ENCODE measurements at regions not wholly inside any gene's neighbourhood (a gene's known extent, or its start where the extent isn't known, plus 50 kb on each side); places are given as distances from the start of the nearest gene placed in this dataset.

DNA sequence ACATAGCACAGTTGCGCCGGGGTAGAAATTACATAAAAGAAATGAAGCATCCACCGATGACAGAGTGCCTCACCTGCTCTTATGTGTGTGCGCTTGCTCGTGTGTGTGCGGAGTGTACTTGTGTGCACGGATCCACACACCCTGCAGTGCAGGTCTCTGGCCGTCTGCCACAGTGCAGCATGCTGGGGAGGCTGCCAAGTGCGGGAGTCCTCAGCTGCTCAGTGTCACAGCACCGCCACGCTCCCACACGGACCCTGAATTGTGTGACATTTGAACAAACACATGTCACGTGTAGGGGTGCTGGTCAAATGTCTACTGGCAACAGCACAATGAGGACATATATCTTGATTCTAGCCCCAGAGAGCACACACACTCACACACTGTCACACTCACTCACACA, 243.0 kb upstream of the MYOCD start:
- Mint-ChIP-seq H3K27ac (no peak overlapping the region), H3K27me3 (no peaks in the 10 kb centered on the region), H3K4me1 (no peaks in the 10 kb centered on the region), H3K4me3 (no peak overlapping the region), H3K9me3 (peaks cover 16 to 39% of the 10 kb centered on the region in 2 donors)
- ATAC-seq (no peak), DNase-seq (no peak)

DNA sequence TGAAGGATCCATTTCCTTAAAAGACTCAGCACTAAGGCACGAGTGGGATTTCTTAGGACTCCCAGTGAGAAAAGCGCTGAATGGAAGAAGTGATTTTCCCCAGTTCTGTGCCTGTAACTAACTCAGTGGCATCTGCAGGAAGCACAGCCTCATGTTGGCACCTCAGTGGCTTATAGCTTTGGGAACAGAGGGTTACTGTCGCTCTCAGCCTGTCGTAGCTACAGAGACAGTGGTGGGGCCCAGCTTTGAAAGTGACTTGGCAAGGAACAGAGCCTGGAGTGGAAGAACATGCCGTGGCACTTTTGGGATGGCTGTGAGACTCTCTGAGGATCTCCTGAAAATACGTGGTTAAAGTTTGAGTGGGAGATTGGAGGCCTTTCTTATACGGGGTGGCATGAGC, 242.4 kb upstream of the MYOCD start:
- Mint-ChIP-seq H3K27ac (no peak overlapping the region), H3K4me1 (no peaks in the 10 kb centered on the region)

DNA sequence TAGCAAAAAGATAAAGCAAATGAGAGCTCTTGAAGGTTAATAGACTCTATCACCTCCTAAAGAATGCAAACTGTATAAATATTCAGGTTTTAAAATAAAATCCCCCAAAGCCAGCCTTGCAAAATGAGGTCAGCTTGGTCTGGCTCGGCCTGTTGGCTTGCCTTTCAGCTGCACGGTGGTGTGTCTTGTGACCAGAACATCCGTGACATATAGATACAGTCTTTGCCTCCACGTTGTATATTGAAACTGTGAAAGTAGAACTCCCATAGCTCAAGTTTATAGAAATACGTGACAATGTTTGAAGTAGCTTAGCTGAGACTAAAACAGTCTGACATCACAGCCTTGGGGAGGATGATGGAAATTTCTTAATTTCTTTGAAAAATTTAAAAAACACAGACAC, 236.6 kb upstream of the MYOCD start:
- H3K4me1 Mint-ChIP-seq: no peaks in the 10 kb centered on the region
- DNase-seq: no peak
- H3K27me3 Mint-ChIP-seq: no peaks in the 10 kb centered on the region
- peaks cover 18 to 49% of the 10 kb centered on the region in 2 donors for H3K9me3 Mint-ChIP-seq
- no peak overlapping the region for H3K4me3 Mint-ChIP-seq
- ATAC-seq: no peak
- no peak overlapping the region for H3K27ac Mint-ChIP-seq

More for the DNA sequence above, 242.4 kb upstream of the MYOCD start:
- no peaks in the 10 kb centered on the region for H3K27me3 Mint-ChIP-seq
- DNase-seq (no peak), ATAC-seq (no peak)
- H3K9me3 Mint-ChIP-seq: peaks cover 16 to 43% of the 10 kb centered on the region in 2 donors
- no peak overlapping the region for H3K4me3 Mint-ChIP-seq

DNA sequence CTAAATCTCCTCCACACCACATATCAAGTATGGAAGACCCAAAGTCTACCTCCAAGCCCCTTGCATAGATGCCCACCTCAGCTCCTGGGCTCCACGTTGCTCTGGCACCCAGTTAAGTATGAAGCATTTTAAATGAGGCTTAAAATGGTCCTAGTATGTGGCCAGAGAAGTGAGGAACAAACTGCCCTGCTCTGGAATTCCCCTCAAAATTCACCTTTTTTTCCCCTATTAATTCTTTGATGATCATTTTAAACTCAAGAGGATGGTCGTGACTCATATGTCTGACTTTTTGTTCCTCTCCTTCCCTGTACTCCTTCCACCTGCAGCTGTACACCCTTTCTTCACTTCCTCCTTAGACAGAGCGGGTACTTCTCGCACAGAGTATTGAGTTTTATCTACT, 234.5 kb upstream of the MYOCD start:
- H3K27me3 Mint-ChIP-seq: no peaks in the 10 kb centered on the region
- peaks cover 12 to 39% of the 10 kb centered on the region in 2 donors for H3K9me3 Mint-ChIP-seq
- no peak for ATAC-seq
- H3K27ac Mint-ChIP-seq: no peak overlapping the region
- no peak overlapping the region for H3K4me3 Mint-ChIP-seq
- DNase-seq: no peak
- H3K4me1 Mint-ChIP-seq: no peaks in the 10 kb centered on the region

DNA sequence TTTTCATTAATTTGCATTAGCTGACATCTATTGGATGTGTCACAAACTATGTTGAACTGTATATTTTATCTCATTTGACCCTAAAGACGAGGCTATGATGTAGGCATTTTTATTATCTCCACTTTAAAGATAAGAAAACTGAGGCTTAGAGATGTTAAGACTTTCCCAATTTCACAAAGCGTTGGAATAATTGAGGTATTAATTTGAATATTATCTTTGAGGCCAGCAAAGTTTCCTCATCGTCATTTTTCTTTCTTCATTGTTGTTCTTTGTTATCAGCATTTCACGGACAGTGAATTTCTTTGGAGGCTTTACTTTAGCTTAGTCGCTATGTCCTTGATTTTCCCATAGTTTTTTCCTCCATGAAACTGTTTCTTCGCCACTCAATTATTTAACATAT, 227.5 kb upstream of the MYOCD start:
- no peak for ATAC-seq
- H3K9me3 Mint-ChIP-seq: peaks cover 9 to 30% of the 10 kb centered on the region in 2 donors
- no peak overlapping the region for H3K27ac Mint-ChIP-seq
- H3K4me3 Mint-ChIP-seq: no peak overlapping the region
- no peaks in the 10 kb centered on the region for H3K27me3 Mint-ChIP-seq
- H3K4me1 Mint-ChIP-seq: no peaks in the 10 kb centered on the region
- no peak for DNase-seq

DNA sequence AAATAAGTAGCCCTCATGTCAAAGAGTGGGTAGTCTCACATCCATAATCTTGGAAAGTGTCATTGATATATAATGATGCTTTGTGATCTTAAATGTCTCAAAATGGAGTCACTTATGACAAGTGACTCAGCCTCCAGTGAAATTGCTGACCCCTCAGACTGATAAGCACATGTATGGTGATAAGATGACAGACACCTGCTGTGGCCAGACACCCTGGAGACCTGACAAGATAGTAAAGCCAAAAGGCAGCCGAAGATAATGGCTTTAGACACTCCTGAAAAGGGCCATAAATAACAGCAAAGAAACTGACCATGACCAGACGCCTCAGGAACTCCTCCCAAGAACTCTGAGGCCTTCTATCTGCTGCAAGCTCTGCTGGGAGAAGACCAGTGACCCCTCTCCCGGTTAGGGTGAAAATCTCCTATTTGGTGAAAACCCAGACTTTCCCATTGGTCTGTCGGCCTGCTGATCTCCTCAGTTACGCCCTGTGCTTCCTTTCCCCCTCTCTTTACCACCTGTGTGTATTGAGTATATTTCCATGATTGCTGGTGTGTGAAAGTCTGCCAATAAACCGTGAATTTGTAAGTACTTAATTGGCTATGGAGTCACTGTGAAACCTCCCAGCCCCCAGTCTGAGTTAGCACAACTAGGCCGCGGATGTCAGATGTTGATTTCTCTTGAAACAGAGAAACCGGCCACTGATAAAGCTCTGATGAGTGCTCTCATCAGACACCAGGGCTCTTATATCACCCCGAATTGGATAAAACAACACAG, 226.7 kb upstream of the MYOCD start:
- Mint-ChIP-seq H3K4me3 (no peak overlapping the region), H3K4me1 (no peaks in the 10 kb centered on the region), H3K27ac (no peak overlapping the region), H3K9me3 (peaks cover 9 to 28% of the 10 kb centered on the region in 2 donors), H3K27me3 (no peaks in the 10 kb centered on the region)
- DNase-seq: no peak
- ATAC-seq: no peak

DNA sequence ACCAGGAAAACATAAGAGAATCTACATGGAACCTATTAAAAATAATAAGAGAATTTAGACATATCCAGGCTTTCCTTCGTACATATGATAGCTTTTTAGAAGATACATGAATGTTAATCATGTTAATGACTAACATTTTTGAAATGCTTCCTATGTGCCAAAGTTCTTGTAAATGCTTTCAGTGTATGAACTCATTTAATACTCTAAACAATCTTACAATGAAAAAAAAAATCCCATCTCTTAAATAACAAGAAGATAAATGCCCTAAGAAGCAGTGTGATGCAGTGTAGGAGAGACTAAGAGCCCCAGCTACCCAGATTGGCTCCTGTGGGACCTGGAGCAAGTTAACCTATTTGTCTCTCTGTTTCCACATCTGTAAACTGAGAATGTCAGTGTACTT, 220.4 kb upstream of the MYOCD start:
- ATAC-seq (no peak), DNase-seq (no peak)
- H3K4me1 Mint-ChIP-seq: no peaks in the 10 kb centered on the region
- no peaks in the 10 kb centered on the region for H3K27me3 Mint-ChIP-seq
- no peak overlapping the region for H3K4me3 Mint-ChIP-seq
- H3K27ac Mint-ChIP-seq: no peak overlapping the region
- H3K9me3 Mint-ChIP-seq: peaks cover 11 to 21% of the 10 kb centered on the region in 2 donors

DNA sequence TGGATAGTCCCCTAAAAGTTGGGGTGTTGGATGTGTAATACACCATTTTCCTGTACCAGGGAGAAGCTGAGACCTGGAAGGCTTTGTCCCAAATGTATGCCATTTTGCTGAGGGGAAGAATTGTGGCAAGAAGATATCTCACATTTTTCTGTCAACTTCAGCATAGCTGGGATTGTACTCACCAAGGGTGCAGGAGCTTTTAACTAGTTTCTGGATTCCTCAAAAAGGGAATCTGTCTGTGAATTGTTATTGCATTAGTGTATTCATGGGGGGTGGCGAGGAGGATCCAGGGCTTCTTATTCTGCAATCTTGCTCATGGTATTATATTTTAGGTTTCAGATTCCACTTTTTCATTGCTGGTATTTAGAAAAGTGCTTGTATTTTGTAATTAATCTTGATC, 208.2 kb upstream of the MYOCD start:
- no peaks in the 10 kb centered on the region for H3K4me1 Mint-ChIP-seq
- no peak overlapping the region for H3K4me3 Mint-ChIP-seq
- H3K9me3 Mint-ChIP-seq: peaks cover 13 to 19% of the 10 kb centered on the region in 2 donors
- ATAC-seq (no peak), DNase-seq (no peak)
- no peaks in the 10 kb centered on the region for H3K27me3 Mint-ChIP-seq
- H3K27ac Mint-ChIP-seq: no peak overlapping the region

DNA sequence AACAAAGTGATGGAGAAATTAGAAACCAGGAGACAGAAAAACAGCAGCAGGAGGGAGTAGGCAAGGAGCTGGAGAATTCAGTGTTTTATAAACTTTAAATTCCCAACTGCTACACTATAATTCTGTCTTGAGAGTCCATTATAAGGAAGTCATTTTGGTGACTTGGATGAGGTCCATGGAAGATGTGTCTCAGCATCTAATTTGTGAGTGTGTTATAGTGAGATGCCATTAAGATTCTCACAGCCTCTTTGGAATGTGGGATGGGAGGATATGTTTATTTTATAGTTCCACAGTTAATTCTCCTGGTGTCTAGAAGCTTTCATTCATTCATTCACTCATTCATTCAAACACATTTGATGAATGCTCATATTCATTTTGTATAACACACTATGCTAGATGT, 206.0 kb upstream of the MYOCD start:
- H3K27me3 Mint-ChIP-seq: no peaks in the 10 kb centered on the region
- H3K4me3 Mint-ChIP-seq: no peak overlapping the region
- H3K4me1 Mint-ChIP-seq: no peaks in the 10 kb centered on the region
- DNase-seq (no peak), ATAC-seq (no peak)
- H3K9me3 Mint-ChIP-seq: peaks cover 13 to 27% of the 10 kb centered on the region in 2 donors
- H3K27ac Mint-ChIP-seq: no peak overlapping the region

DNA sequence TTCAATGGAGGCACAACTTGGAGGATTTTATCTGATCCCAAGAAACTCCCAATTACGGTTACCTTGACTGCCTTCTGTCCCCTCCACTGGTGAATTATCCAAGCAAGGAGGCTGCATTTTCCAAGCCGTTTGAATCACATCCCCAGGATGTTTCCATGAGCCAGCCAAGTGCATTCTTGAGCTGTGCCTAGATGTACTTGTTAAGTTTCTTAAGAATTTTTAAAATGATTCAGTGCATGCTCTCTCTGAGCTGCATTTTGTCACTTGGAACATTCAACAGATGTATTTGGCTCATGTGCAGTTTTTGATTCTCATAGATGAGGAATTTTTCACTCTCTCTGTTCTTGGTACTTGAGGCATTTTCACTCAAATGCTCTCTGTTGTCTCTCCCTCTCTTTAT, 202.6 kb upstream of the MYOCD start:
- H3K4me3 Mint-ChIP-seq: no peak overlapping the region
- no peaks in the 10 kb centered on the region for H3K4me1 Mint-ChIP-seq
- no peaks in the 10 kb centered on the region for H3K27me3 Mint-ChIP-seq
- no peak overlapping the region for H3K27ac Mint-ChIP-seq
- DNase-seq (no peak), ATAC-seq (no peak)
- peaks cover 5 to 8% of the 10 kb centered on the region in 2 donors for H3K9me3 Mint-ChIP-seq

DNA sequence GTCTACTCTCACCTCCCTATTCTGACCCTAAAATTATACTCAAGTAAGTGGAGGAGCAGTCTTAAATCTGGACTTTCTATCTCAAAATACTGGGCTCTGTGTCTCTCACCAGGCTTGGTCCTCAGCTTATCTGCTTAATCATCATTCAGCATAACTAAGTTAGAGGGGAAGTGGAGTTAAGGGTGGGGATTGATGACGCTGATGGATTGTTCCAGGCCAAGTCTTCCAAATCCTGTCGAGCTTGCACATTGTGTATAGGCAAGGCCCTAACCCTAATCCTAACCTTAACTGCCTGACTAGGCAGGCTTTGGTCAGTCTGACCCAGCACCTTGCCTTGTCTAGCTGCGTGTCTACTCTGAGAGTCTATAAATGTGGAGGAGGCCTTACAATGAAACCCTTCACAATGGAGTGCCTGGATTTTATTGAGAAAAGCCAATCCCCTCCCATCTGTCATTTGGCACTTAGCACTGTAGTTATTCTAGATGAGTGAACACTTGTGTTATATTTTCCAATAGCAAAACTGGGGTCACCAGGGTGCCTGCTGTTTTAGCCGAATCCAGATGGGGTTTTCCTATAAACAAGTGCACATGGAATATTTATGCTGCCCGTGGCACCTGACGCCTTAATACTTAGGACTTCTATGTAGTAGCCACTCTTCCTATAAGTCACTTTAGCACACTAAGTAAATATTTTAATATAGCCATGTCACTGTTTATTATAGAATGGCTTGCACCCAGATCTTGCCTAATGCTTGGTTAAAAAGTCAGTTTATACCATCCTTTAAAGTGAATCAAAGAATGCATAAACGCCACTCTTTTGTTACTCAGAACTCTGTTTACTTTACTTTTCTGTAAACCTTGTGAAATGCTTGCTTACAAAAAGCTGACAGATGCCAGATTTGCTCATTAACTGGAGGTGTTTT, 193.2 kb upstream of the MYOCD start:
- ATAC-seq (no peak), DNase-seq (no peak)
- Mint-ChIP-seq H3K27ac (no peak overlapping the region), H3K27me3 (no peaks in the 10 kb centered on the region), H3K4me3 (no peak overlapping the region), H3K4me1 (no peaks in the 10 kb centered on the region), H3K9me3 (peaks cover 10 to 13% of the 10 kb centered on the region in 2 donors)

DNA sequence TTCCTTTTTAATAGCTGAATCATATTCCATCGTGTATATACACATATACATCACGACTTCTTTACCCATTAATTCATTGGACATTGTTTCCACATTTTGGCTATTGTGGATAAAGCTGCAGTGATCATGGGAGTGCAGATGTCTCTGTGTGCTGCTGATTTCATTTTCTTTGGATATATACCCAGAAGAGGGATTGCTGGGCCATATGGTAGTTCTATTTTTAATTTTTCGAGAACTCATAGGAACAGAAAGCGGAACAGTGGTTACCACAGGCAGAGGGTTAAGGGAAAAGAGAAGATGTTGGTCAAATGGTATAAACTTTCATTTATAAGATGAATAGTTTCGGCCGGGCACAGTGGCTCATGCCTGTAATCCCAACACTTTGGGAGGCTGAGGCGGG, 187.4 kb upstream of the MYOCD start:
- no peak overlapping the region for H3K27ac Mint-ChIP-seq
- peaks cover 13 to 17% of the 10 kb centered on the region in 2 donors for H3K9me3 Mint-ChIP-seq
- no peaks in the 10 kb centered on the region for H3K27me3 Mint-ChIP-seq
- ATAC-seq: no peak
- no peak for DNase-seq
- H3K4me3 Mint-ChIP-seq: no peak overlapping the region
- no peaks in the 10 kb centered on the region for H3K4me1 Mint-ChIP-seq

DNA sequence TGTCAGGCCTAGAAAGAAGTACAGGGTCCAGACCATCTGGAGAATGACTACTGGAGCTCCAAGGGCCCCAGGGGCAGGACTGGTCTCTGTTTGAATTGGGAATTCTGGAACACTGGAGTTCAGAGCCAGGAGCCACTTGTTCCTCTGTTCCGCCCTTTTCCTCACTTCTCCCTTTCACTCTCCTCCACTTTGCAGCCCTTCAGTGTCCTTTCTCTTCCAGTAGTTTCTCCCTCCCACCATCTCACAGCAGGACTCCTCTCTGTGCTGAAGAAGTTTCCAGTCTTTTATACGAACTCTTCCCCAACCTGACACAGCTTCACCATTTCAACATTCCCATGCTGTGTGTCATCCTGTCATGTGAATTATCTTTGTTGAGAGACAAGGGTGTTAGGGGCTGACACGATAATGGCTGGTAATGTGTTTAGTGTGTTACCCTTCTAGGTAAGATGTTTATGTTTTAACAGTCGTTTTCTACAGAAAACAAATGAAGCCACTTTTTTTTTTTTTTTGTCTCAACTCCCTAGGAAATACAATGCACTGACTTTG, 180.3 kb upstream of the MYOCD start:
- DNase-seq (no peak), ATAC-seq (no peak)
- no peak overlapping the region for H3K4me3 Mint-ChIP-seq
- H3K27me3 Mint-ChIP-seq: no peaks in the 10 kb centered on the region
- H3K27ac Mint-ChIP-seq: no peak overlapping the region
- H3K4me1 Mint-ChIP-seq: no peaks in the 10 kb centered on the region
- no peaks in the 10 kb centered on the region for H3K9me3 Mint-ChIP-seq

DNA sequence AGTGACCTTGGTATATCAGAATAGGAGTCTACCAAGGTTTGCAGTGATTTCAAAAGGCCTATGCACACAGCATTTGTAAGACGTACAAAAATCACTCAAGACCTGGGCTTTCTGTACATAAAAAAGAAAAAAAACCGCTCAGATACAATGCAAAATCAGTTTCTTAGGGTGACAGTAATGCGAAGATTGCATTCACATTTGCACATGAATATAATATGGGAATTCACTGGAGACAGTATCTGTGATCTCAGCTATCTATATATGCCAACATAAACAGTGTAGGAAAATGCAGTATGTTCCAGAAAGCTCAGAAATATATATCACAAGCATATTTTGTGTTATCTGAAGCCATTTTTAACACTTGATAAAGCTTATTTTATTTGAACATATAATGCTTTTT, 176.4 kb upstream of the MYOCD start:
- ATAC-seq (no peak), DNase-seq (no peak)
- H3K27ac Mint-ChIP-seq: no peak overlapping the region
- H3K27me3 Mint-ChIP-seq: no peaks in the 10 kb centered on the region
- no peak overlapping the region for H3K4me3 Mint-ChIP-seq
- no peaks in the 10 kb centered on the region for H3K4me1 Mint-ChIP-seq
- no peaks in the 10 kb centered on the region for H3K9me3 Mint-ChIP-seq

DNA sequence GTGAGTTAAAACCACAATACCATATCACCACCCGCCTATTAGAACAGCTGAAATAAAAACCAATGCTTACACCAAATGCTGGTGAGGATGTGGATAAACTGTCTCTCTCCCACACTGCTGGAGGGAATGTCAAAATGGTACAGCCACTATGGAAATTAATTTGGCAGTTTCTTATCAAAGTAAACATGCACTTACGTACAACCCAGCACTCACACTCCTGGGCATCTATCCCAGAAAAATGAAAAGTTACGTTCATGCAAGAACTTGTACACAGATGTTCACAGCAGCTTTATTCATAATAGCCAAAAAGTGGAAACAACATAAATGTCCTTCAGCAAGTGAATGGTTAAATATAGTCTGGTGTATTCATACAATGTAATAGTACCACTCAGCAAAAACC, 173.2 kb upstream of the MYOCD start:
- Mint-ChIP-seq H3K4me3 (no peak overlapping the region), H3K4me1 (no peaks in the 10 kb centered on the region), H3K27ac (no peak overlapping the region), H3K27me3 (no peaks in the 10 kb centered on the region), H3K9me3 (peaks cover 0 to 1% of the 10 kb centered on the region in 2 donors)
- ATAC-seq: no peak
- no peak for DNase-seq

DNA sequence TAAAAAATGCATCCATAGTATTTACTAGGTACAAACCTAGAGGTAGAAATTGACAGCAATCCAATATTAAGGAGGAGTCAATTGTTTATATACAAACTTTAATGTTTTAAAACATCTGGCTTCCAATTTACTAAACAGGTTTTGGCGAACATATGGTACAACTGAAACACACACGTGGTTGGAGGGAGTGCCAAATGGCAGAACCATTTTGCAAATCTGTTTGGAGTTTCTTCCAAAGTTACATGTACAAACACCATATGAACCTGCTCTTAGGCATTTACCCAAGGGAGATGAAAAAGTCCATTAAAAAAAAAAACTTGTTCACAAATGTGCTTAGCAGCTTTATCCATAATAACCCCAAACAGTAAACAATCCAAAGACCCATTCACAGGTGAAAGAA, 159.8 kb upstream of the MYOCD start:
- H3K4me1 Mint-ChIP-seq: no peaks in the 10 kb centered on the region
- H3K27me3 Mint-ChIP-seq: no peaks in the 10 kb centered on the region
- H3K9me3 Mint-ChIP-seq: peaks cover 0 to 10% of the 10 kb centered on the region in 2 donors
- H3K27ac Mint-ChIP-seq: no peak overlapping the region
- ATAC-seq (no peak), DNase-seq (no peak)
- no peak overlapping the region for H3K4me3 Mint-ChIP-seq
